K562 (cell line): ENCODE measurements at regions not wholly inside any gene's neighbourhood (a gene's known extent, or its start where the extent isn't known, plus 50 kb on each side); places are given as distances from the start of the nearest gene placed in this dataset.

Source experiments
- AFF1 ChIP-seq, 2 experiments: fragments of 450-650 bp; IDR thresholded peaks; 2 replicates each; pipeline ENCODE4 v1.6.1; 2018; ENCODE audit warnings: mild to moderate bottlenecking in 2 of 2, low read depth in 1 of 2; ENCODE audit not compliant: partially characterized antibody in 2 of 2
- ATF2 ChIP-seq: sonication (generic); formaldehyde crosslinking; IDR thresholded peaks from 2 replicates; pipeline ENCODE4 v1.8.1; 2022; ENCODE audit warnings: missing genetic modification reagents
- CBX2 ChIP-seq: fragments of 200-600 bp; sonication (generic); IDR thresholded peaks from one replicate; pipeline ENCODE4 v1.6.1; 2012; ENCODE audit warnings: mild to moderate bottlenecking, low read length, inconsistent platforms; ENCODE audit not compliant: insufficient read depth, poor library complexity, severe bottlenecking
- CREB1 ChIP-seq, 2 experiments: sonication (generic) in 1 of 2; formaldehyde crosslinking in 1 of 2; IDR thresholded peaks; 2 replicates each; pipeline versions ENCODE4 v1.6.1 to v1.8.0; 2012 to 2022; ENCODE audit warnings: inconsistent platforms in 1 of 2, mild to moderate bottlenecking in 1 of 2, missing genetic modification reagents in 1 of 2, moderate library complexity in 1 of 2
- CREM ChIP-seq: IDR thresholded peaks from 2 replicates; pipeline ENCODE4 v1.6.1; 2014; ENCODE audit warnings: antibody characterized with exemption, low read depth
- CTCF ChIP-seq, 3 experiments: IDR thresholded peaks in 2 of 3; conservative IDR thresholded peaks in 1 of 3; 2 replicates each; pipeline ENCODE4 v1.5.1; 2011 to 2012; ENCODE audit warnings: low read length in 3 of 3, mild to moderate bottlenecking in 3 of 3, control low read depth in 2 of 3, improper control_type of control experiment in 1 of 3, inconsistent platforms in 1 of 3, low read depth in 1 of 3, mixed read lengths in 1 of 3, moderate library complexity in 1 of 3; ENCODE audit not compliant: insufficient read depth in 2 of 3
- GTF3C2 ChIP-seq: IDR thresholded peaks from 3 replicates; pipeline ENCODE4 v1.6.1; 2011; ENCODE audit warnings: borderline replicate concordance, mild to moderate bottlenecking, moderate library complexity; ENCODE audit not compliant: insufficient read length; ENCODE audit errors: extremely low read depth
- ILK ChIP-seq: fragments of 450-650 bp; IDR thresholded peaks from 2 replicates; pipeline ENCODE4 v1.6.1; 2016; ENCODE audit warnings: missing genetic modification characterization, low read depth, mild to moderate bottlenecking, missing compliant biosample characterization, moderate library complexity, borderline replicate concordance
- KDM1A ChIP-seq, 2 experiments: fragments of 450-650 bp; IDR thresholded peaks; 2 replicates each; pipeline ENCODE4 v1.6.1; 2016; ENCODE audit warnings: mild to moderate bottlenecking in 2 of 2
- MAZ ChIP-seq, 2 experiments: fragments of 450-650 bp in 1 of 2; sonication (generic) in 1 of 2; formaldehyde crosslinking; IDR thresholded peaks in 1 of 2; conservative IDR thresholded peaks in 1 of 2; 2 replicates each; pipeline versions ENCODE4 v1.4.0 to v1.5.0; 2020; ENCODE audit warnings: mild to moderate bottlenecking in 1 of 2, missing genetic modification reagents in 1 of 2
- NFATC3 ChIP-seq: fragments of 450-650 bp; IDR thresholded peaks from 2 replicates; pipeline ENCODE4 v1.6.1; 2017; ENCODE audit warnings: mild to moderate bottlenecking
- NR0B1 ChIP-seq: fragments of 450-650 bp; IDR thresholded peaks from one replicate; pipeline ENCODE4 v1.6.1; 2018; ENCODE audit warnings: mild to moderate bottlenecking, moderate library complexity; ENCODE audit not compliant: partially characterized antibody
- SIRT6 ChIP-seq: IDR thresholded peaks from one replicate; pipeline ENCODE4 v1.6.1; 2012; ENCODE audit warnings: low read depth, mild to moderate bottlenecking, control low read depth, inconsistent platforms, low read length, moderate library complexity
- U2AF1 ChIP-seq: fragments of 200-400 bp; formaldehyde crosslinking; optimal IDR thresholded peaks from 2 replicates; pipeline ENCODE3; 2017; ENCODE audit warnings: mild to moderate bottlenecking, low read depth, low read length, moderate library complexity
- ZNF316 ChIP-seq: fragments of 450-650 bp; IDR thresholded peaks from 2 replicates; pipeline ENCODE4 v1.6.1; 2016
- ZNF436 ChIP-seq: fragments of 250-450, 450-650 bp; sonication (Bioruptor Pico); formaldehyde crosslinking; IDR thresholded peaks from 2 replicates; pipeline ENCODE4 v1.7.0; 2020; ENCODE audit warnings: mild to moderate bottlenecking

- TF ChIP-seq ZNF436 (CRISPR knock-in tag) (no peak), SIRT6 (no peak), AFF1 (IDR thresholded peaks at IDR 0.05; ENCODE audit: low read depth in 1 of 2, partially characterized antibody in 2 of 2) (no peak), CTCF (IDR thresholded peaks at IDR 0.05 in 2 of 3, conservative IDR thresholded peaks at IDR 0.05 in 1 of 3; ENCODE audit: insufficient read depth in 2 of 3, low read depth in 1 of 3, low read length in 3 of 3) (no peak), NR0B1 (no peak), NFATC3 (no peak), KDM1A (IDR thresholded peaks at IDR 0.05) (no peak), ATF2 (CRISPR knock-in tag) (no peak), CBX2 (no peak), GTF3C2 (no peak), MAZ (CRISPR knock-in tag; conservative IDR thresholded peaks at IDR 0.05 in 1 of 2, IDR thresholded peaks at IDR 0.05 in 1 of 2) (no peak), ZNF316 (peak; percentile 54), U2AF1 (no peak), CREM (no peak), ILK (tag) (no peak), CREB1 (IDR thresholded peaks at IDR 0.05) (no peak), CREB1 (CRISPR knock-in tag; IDR thresholded peaks at IDR 0.05) (no peak)
Measured at GRCh38 chr3:72254483-72254882, 469.5 kb upstream of the PROK2 start (continued).
